HCT116 (cell line): ENCODE measurements at regions not wholly inside any gene's neighbourhood (a gene's known extent, or its start where the extent isn't known, plus 50 kb on each side); places are given as distances from the start of the nearest gene placed in this dataset.

Experiments
- CEBPB ChIP-seq: IDR thresholded peaks from 2 replicates; pipeline ENCODE4 v1.6.1; 2012; ENCODE audit warnings: low read depth
- CTCF ChIP-seq, 3 experiments: fragments of 200-600 bp in 1 of 3; sonication (generic) in 1 of 3; IDR thresholded peaks in 2 of 3; conservative IDR thresholded peaks in 1 of 3; 2 replicates each; pipeline ENCODE4 v1.5.1; 2012 to 2017; ENCODE audit warnings: low read depth in 2 of 3, low read length in 2 of 3, antibody characterized with exemption in 1 of 3, borderline replicate concordance in 1 of 3, control low read depth in 1 of 3, mild to moderate bottlenecking in 1 of 3, mixed read lengths in 1 of 3, mixed run types in 1 of 3, moderate library complexity in 1 of 3; ENCODE audit not compliant: insufficient read depth in 1 of 3
- EGR1 ChIP-seq: IDR thresholded peaks from 2 replicates; pipeline ENCODE4 v1.6.1; 2012; ENCODE audit warnings: low read depth
- EZH2 ChIP-seq: fragments of 200-600 bp; sonication (generic); IDR thresholded peaks from 2 replicates; pipeline ENCODE4 v1.6.1; 2017; ENCODE audit warnings: antibody characterized with exemption, mixed run types
- MAX ChIP-seq: IDR thresholded peaks from 2 replicates; pipeline ENCODE4 v1.6.1; 2012
- POLR2A ChIP-seq: IDR thresholded peaks from 2 replicates; pipeline ENCODE4 v1.7.0; 2011; ENCODE audit warnings: borderline replicate concordance; ENCODE audit not compliant: insufficient read depth, insufficient read length; ENCODE audit errors: extremely low read depth
- POLR2AphosphoS5 ChIP-seq: IDR thresholded peaks from 2 replicates; pipeline ENCODE4 v1.6.1; 2011; ENCODE audit warnings: mild to moderate bottlenecking, low read depth, low read length, moderate library complexity
- REST ChIP-seq: IDR thresholded peaks from 2 replicates; pipeline ENCODE4 v1.6.1; 2012; ENCODE audit warnings: low read depth
- SP1 ChIP-seq: IDR thresholded peaks from 2 replicates; pipeline ENCODE4 v1.6.1; 2012; ENCODE audit warnings: low read depth
- SRF ChIP-seq: IDR thresholded peaks from 2 replicates; pipeline ENCODE4 v1.6.1; 2012; ENCODE audit warnings: low read depth
- TCF7L2 ChIP-seq: IDR thresholded peaks from 2 replicates; pipeline ENCODE4 v1.7.0; 2011; ENCODE audit warnings: borderline replicate concordance, inconsistent platforms; ENCODE audit not compliant: insufficient read depth, insufficient read length; ENCODE audit errors: extremely low read depth
- ZNF274 ChIP-seq: fragments of 200-500 bp; sonication (Bioruptor generic); IDR thresholded peaks from 2 replicates; pipeline ENCODE4 v1.6.1; 2014; ENCODE audit warnings: mild to moderate bottlenecking, low read depth, low read length, inconsistent platforms
- TF ChIP-seq, protein P1 (sequence below): IDR thresholded peaks from 2 replicates; pipeline ENCODE4 v1.6.1; 2011; ENCODE audit warnings: mild to moderate bottlenecking, low read length, moderate library complexity; ENCODE audit not compliant: insufficient replicate concordance; ENCODE audit errors: extremely low read depth
- TF ChIP-seq, protein P2 (sequence below): IDR thresholded peaks from 2 replicates; pipeline ENCODE4 v1.6.1; 2012

- TF ChIP-seq MAX = no peak
- TF ChIP-seq POLR2AphosphoS5 = no peak
- no peak for TF ChIP-seq CTCF (IDR thresholded peaks at IDR 0.05 in 2 of 3, conservative IDR thresholded peaks at IDR 0.05 in 1 of 3; ENCODE audit: borderline replicate concordance in 1 of 3, insufficient read depth in 1 of 3, low read depth in 2 of 3, low read length in 2 of 3)
- TF ChIP-seq EZH2 = no peak
- TF ChIP-seq, protein P1, sequence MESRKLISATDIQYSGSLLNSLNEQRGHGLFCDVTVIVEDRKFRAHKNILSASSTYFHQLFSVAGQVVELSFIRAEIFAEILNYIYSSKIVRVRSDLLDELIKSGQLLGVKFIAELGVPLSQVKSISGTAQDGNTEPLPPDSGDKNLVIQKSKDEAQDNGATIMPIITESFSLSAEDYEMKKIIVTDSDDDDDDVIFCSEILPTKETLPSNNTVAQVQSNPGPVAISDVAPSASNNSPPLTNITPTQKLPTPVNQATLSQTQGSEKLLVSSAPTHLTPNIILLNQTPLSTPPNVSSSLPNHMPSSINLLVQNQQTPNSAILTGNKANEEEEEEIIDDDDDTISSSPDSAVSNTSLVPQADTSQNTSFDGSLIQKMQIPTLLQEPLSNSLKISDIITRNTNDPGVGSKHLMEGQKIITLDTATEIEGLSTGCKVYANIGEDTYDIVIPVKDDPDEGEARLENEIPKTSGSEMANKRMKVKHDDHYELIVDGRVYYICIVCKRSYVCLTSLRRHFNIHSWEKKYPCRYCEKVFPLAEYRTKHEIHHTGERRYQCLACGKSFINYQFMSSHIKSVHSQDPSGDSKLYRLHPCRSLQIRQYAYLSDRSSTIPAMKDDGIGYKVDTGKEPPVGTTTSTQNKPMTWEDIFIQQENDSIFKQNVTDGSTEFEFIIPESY = no peak
- TF ChIP-seq, protein P2, sequence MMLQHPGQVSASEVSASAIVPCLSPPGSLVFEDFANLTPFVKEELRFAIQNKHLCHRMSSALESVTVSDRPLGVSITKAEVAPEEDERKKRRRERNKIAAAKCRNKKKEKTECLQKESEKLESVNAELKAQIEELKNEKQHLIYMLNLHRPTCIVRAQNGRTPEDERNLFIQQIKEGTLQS = no peak
- no peak for TF ChIP-seq SRF
- no peak for TF ChIP-seq POLR2A
- TF ChIP-seq CEBPB = no peak
- no peak for TF ChIP-seq EGR1
- no peak for TF ChIP-seq ZNF274
- no peak for TF ChIP-seq SP1
- TF ChIP-seq REST = no peak
- TF ChIP-seq TCF7L2 = no peak
Observed at GRCh38 chr18:62447652-62448051, 75.2 kb upstream of the ZCCHC2 start.
